OCI-LY3 (cell line): ENCODE measurements at regions not wholly inside any gene's neighbourhood (a gene's known extent, or its start where the extent isn't known, plus 50 kb on each side); places are given as distances from the start of the nearest gene placed in this dataset.

ENCODE experiments used
- EZH2phosphoT487 ChIP-seq: fragments of 200-600 bp; shearing (Covaris generic); IDR thresholded peaks from 2 replicates; pipeline ENCODE4 v1.6.1; 2018; ENCODE audit warnings: antibody characterized with exemption, mixed run types, low read depth
- TF ChIP-seq, protein P1 (sequence below): fragments of 200-600, 300-600 bp; sonication (generic); IDR thresholded peaks from 2 replicates; pipeline ENCODE4 v1.5.1; 2014; ENCODE audit warnings: antibody characterized with exemption, low read length, low read depth

DNA sequence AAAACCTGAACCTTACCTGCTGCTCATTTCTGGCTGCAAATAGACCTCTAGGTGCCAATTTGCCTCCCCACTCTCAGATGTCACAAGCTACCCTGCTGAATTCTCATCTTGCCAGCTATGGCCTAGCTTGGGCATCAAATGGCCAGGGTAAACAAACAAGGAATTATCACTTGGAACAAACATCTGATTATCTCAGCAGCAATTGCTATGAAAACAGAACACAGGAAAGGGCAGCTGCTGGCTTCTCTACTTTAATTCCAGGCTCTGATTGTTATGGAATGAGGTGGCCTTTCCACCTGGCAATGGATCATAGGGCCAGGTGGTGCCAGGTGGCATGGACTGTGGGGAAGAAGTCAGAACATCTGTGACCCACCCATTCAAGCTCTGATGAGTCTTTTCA is 505.1 kb downstream of the TLR4 start:
- TF ChIP-seq, protein P1, sequence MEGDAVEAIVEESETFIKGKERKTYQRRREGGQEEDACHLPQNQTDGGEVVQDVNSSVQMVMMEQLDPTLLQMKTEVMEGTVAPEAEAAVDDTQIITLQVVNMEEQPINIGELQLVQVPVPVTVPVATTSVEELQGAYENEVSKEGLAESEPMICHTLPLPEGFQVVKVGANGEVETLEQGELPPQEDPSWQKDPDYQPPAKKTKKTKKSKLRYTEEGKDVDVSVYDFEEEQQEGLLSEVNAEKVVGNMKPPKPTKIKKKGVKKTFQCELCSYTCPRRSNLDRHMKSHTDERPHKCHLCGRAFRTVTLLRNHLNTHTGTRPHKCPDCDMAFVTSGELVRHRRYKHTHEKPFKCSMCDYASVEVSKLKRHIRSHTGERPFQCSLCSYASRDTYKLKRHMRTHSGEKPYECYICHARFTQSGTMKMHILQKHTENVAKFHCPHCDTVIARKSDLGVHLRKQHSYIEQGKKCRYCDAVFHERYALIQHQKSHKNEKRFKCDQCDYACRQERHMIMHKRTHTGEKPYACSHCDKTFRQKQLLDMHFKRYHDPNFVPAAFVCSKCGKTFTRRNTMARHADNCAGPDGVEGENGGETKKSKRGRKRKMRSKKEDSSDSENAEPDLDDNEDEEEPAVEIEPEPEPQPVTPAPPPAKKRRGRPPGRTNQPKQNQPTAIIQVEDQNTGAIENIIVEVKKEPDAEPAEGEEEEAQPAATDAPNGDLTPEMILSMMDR: no peak
- TF ChIP-seq EZH2phosphoT487: no peak
